Neural cell (in vitro differentiated cells): ENCODE measurements at regions not wholly inside any gene's neighbourhood (a gene's known extent, or its start where the extent isn't known, plus 50 kb on each side); places are given as distances from the start of the nearest gene placed in this dataset.

Experiments
- H2AFZ ChIP-seq: fragments of 200-600, 300-800 bp; sonication (generic), shearing (Covaris generic); 2 replicates; pipeline ENCODE4 v1.6.0; 2014; ENCODE audit warnings: low read depth, mild to moderate bottlenecking, antibody characterized with exemption, low read length, moderate library complexity
- H3F3A ChIP-seq: fragments of 200-600 bp; shearing (Covaris generic); 2 replicates; pipeline ENCODE4 v1.6.1; 2016; ENCODE audit warnings: mild to moderate bottlenecking, moderate library complexity, mixed read lengths, antibody characterized with exemption, low read length; ENCODE audit not compliant: insufficient read depth, poor library complexity, severe bottlenecking
- H3K27ac ChIP-seq: fragments of 200-600, 300-800 bp; sonication (generic), shearing (Covaris generic); 2 replicates; pipeline ENCODE4 v1.5.1; 2014; ENCODE audit warnings: mild to moderate bottlenecking, low read length, moderate library complexity
- H3K27me3 ChIP-seq: fragments of 300-800, 200-600 bp; sonication (generic), shearing (Covaris generic); 2 replicates; pipeline ENCODE4 v1.6.0; 2014; ENCODE audit warnings: mild to moderate bottlenecking, low read depth, low read length, moderate library complexity; ENCODE audit not compliant: insufficient read depth
- H3K36me3 ChIP-seq: fragments of 300-800, 200-600 bp; sonication (generic), shearing (Covaris generic); 2 replicates; pipeline ENCODE4 v1.5.1; 2014; ENCODE audit warnings: mild to moderate bottlenecking, antibody characterized with exemption, low read length, moderate library complexity; ENCODE audit not compliant: insufficient read depth
- H3K4me2 ChIP-seq: fragments of 300-800, 200-600 bp; sonication (generic), shearing (Covaris generic); 2 replicates; pipeline ENCODE4 v1.6.0; 2014; ENCODE audit warnings: mild to moderate bottlenecking, low read length
- H3K4me3 ChIP-seq: fragments of 300-800, 200-600 bp; sonication (generic), shearing (Covaris generic); 2 replicates; pipeline ENCODE4 v1.5.1; 2014; ENCODE audit warnings: mild to moderate bottlenecking, low read length, moderate library complexity
- H3K79me2 ChIP-seq: fragments of 200-600 bp; shearing (Covaris generic); replicated peaks from 2 replicates; pipeline ENCODE4 v1.6.0; 2014; ENCODE audit warnings: mild to moderate bottlenecking, low read length, moderate library complexity; ENCODE audit not compliant: insufficient read depth
- H3K9ac ChIP-seq: fragments of 300-800, 200-600 bp; sonication (generic), shearing (Covaris generic); 2 replicates; pipeline ENCODE4 v1.6.1; 2016; ENCODE audit warnings: mild to moderate bottlenecking, low read length, mixed read lengths
- H3K9me2 ChIP-seq: fragments of 200-600 bp; shearing (Covaris generic); 2 replicates; pipeline ENCODE4 v1.6.1; 2016; ENCODE audit warnings: mild to moderate bottlenecking, low read length, mixed read lengths; ENCODE audit not compliant: insufficient read depth
- H3K9me3 ChIP-seq: fragments of 200-600, 300-800 bp; sonication (generic), shearing (Covaris generic); 2 replicates; pipeline ENCODE4 v1.6.1; 2016; ENCODE audit warnings: mild to moderate bottlenecking, mixed run types, low read length, moderate library complexity, mixed read lengths
- H4K20me1 ChIP-seq: fragments of 200-600 bp; shearing (Covaris generic); 2 replicates; pipeline ENCODE4 v1.6.1; 2016; ENCODE audit warnings: mild to moderate bottlenecking, mixed run types; ENCODE audit not compliant: insufficient read depth
- EP300 ChIP-seq: fragments of 450-650 bp; conservative IDR thresholded peaks from 2 replicates; pipeline ENCODE4 v1.6.1; 2014; ENCODE audit warnings: antibody characterized with exemption, mild to moderate bottlenecking, moderate library complexity; ENCODE audit not compliant: poor library complexity, severe bottlenecking
- EZH2 ChIP-seq: fragments of 200-600, 300-800 bp; shearing (Covaris generic), sonication (generic); IDR thresholded peaks from 2 replicates; pipeline ENCODE4 v1.6.1; 2014; ENCODE audit warnings: antibody characterized with exemption, low read length, borderline replicate concordance, mild to moderate bottlenecking; ENCODE audit not compliant: insufficient read depth, poor library complexity, severe bottlenecking
- MXI1 ChIP-seq: fragments of 450-650 bp; conservative IDR thresholded peaks from 2 replicates; pipeline ENCODE4 v1.6.1; 2014; ENCODE audit warnings: antibody characterized with exemption, mild to moderate bottlenecking; ENCODE audit not compliant: poor library complexity, severe bottlenecking
- POLR2AphosphoS5 ChIP-seq: IDR thresholded peaks from 2 replicates; pipeline ENCODE4 v1.6.1; 2012
- RAD21 ChIP-seq: fragments of 450-650 bp; conservative IDR thresholded peaks from 2 replicates; pipeline ENCODE4 v1.6.1; 2014; ENCODE audit warnings: antibody characterized with exemption, mild to moderate bottlenecking, moderate library complexity
- SMC3 ChIP-seq: fragments of 450-650 bp; conservative IDR thresholded peaks from 2 replicates; pipeline ENCODE4 v1.6.1; 2014; ENCODE audit warnings: antibody characterized with exemption, mild to moderate bottlenecking, moderate library complexity; ENCODE audit not compliant: poor library complexity
- TAF1 ChIP-seq: IDR thresholded peaks from 2 replicates; pipeline ENCODE4 v1.6.1; 2012; ENCODE audit warnings: low read depth
- TF ChIP-seq, protein P1 (sequence below): fragments of 450-650 bp; IDR thresholded peaks from 2 replicates; pipeline ENCODE4 v1.5.1; 2014; ENCODE audit warnings: antibody characterized with exemption, mild to moderate bottlenecking, moderate library complexity; ENCODE audit not compliant: poor library complexity, severe bottlenecking
- TF ChIP-seq, protein P2 (sequence below): IDR thresholded peaks from 2 replicates; pipeline ENCODE4 v1.6.1; 2012; ENCODE audit warnings: borderline replicate concordance

DNA sequence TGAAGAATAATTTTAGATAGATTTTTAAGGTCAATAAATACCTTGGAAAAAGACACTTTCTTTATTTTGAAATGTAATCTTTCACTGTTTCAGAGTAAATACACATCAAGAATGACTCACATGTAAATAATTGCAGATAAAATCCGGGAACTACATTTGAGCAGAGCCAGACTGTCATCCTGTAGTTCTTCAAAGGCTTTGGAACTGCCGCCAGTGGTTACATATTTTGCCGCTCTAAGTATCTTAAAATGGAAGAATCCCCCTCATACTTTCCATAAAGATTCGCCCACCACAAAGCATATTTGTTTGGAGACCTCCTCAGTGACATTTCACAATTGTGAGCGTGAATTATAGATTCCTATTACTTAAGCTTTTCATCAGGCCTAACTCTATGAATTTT lies 607.8 kb upstream of the ZFP42 start:
- Histone ChIP-seq H3K36me3 (no peaks in the 10 kb centered on the region), H4K20me1 (no peaks in the 10 kb centered on the region), H3F3A (no peaks in the 10 kb centered on the region), H3K9ac (no peak overlapping the region), H3K4me2 (no peak overlapping the region), H3K9me2 (no peaks in the 10 kb centered on the region), H3K27ac (no peak overlapping the region), H3K4me3 (no peak overlapping the region), H3K79me2 (no peaks in the 10 kb centered on the region), H3K9me3 (no peaks in the 10 kb centered on the region), H2AFZ (no peak overlapping the region), H3K27me3 (no peaks in the 10 kb centered on the region)
- TF ChIP-seq, protein P1, sequence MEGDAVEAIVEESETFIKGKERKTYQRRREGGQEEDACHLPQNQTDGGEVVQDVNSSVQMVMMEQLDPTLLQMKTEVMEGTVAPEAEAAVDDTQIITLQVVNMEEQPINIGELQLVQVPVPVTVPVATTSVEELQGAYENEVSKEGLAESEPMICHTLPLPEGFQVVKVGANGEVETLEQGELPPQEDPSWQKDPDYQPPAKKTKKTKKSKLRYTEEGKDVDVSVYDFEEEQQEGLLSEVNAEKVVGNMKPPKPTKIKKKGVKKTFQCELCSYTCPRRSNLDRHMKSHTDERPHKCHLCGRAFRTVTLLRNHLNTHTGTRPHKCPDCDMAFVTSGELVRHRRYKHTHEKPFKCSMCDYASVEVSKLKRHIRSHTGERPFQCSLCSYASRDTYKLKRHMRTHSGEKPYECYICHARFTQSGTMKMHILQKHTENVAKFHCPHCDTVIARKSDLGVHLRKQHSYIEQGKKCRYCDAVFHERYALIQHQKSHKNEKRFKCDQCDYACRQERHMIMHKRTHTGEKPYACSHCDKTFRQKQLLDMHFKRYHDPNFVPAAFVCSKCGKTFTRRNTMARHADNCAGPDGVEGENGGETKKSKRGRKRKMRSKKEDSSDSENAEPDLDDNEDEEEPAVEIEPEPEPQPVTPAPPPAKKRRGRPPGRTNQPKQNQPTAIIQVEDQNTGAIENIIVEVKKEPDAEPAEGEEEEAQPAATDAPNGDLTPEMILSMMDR: no peak
- TF ChIP-seq EZH2 (no peak), POLR2AphosphoS5 (no peak), SMC3 (no peak), MXI1 (no peak), EP300 (no peak), RAD21 (no peak), TAF1 (no peak)
- TF ChIP-seq, protein P2, sequence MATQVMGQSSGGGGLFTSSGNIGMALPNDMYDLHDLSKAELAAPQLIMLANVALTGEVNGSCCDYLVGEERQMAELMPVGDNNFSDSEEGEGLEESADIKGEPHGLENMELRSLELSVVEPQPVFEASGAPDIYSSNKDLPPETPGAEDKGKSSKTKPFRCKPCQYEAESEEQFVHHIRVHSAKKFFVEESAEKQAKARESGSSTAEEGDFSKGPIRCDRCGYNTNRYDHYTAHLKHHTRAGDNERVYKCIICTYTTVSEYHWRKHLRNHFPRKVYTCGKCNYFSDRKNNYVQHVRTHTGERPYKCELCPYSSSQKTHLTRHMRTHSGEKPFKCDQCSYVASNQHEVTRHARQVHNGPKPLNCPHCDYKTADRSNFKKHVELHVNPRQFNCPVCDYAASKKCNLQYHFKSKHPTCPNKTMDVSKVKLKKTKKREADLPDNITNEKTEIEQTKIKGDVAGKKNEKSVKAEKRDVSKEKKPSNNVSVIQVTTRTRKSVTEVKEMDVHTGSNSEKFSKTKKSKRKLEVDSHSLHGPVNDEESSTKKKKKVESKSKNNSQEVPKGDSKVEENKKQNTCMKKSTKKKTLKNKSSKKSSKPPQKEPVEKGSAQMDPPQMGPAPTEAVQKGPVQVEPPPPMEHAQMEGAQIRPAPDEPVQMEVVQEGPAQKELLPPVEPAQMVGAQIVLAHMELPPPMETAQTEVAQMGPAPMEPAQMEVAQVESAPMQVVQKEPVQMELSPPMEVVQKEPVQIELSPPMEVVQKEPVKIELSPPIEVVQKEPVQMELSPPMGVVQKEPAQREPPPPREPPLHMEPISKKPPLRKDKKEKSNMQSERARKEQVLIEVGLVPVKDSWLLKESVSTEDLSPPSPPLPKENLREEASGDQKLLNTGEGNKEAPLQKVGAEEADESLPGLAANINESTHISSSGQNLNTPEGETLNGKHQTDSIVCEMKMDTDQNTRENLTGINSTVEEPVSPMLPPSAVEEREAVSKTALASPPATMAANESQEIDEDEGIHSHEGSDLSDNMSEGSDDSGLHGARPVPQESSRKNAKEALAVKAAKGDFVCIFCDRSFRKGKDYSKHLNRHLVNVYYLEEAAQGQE: no peak

DNA sequence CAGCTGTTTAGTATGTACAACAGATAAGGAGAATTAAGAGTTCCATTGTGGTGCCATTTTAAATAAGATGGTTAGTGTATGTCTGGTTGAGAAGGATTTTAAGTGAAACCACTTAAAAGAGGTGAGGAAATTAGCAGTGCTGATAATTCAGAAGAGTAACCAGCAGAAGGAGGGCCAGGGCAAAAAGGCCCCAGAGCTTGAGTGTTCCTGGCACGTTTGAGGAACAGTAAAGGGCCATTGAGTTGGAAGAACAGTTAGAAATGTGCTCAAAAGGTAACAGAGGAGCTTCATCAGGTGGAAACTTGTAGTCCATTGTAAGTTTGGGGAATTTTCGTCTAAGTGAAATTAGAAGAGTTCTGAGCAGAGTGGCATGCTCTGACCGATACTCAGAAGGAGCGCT lies 606.2 kb upstream of the ZFP42 start:
- Histone ChIP-seq H3K27ac (no peak overlapping the region), H3K27me3 (no peaks in the 10 kb centered on the region)
- no peak for TF ChIP-seq POLR2AphosphoS5
- TF ChIP-seq, protein P2: no peak
- TF ChIP-seq, protein P1: no peak
- no peak for TF ChIP-seq EZH2
- TF ChIP-seq EP300: no peak
- no peak for TF ChIP-seq MXI1
- no peak for TF ChIP-seq RAD21
- TF ChIP-seq TAF1: no peak
- no peak for TF ChIP-seq SMC3

More for the DNA sequence above, 606.2 kb upstream of the ZFP42 start:
- H3K79me2 ChIP-seq: no peaks in the 10 kb centered on the region
- no peak overlapping the region for H3K9ac ChIP-seq
- no peak overlapping the region for H3K4me2 ChIP-seq
- no peaks in the 10 kb centered on the region for H3F3A ChIP-seq
- H4K20me1 ChIP-seq: no peaks in the 10 kb centered on the region
- no peaks in the 10 kb centered on the region for H3K9me3 ChIP-seq
- H3K4me3 ChIP-seq: no peak overlapping the region
- no peaks in the 10 kb centered on the region for H3K9me2 ChIP-seq
- no peak overlapping the region for H2AFZ ChIP-seq
- H3K36me3 ChIP-seq: no peaks in the 10 kb centered on the region
